ENCODE measurements at regions not wholly inside any gene's neighbourhood (a gene's known extent, or its start where the extent isn't known, plus 50 kb on each side); places are given as distances from the start of the nearest gene placed in this dataset.

GRCh38 chr6:164424489-164424888 lies 884.9 kb downstream of the C6orf118 start:
- no peak for TF ChIP-seq CTCF (IDR thresholded peaks at IDR 0.05; ENCODE audit: low read length, missing control alignments)
- H3K4me3 ChIP-seq (replicated peaks; ENCODE audit: low read depth, low read length) = no peak overlapping the region
- no peak for DNase-seq (ENCODE audit: low read depth)

- no peak for TF ChIP-seq CTCF (IDR thresholded peaks at IDR 0.05; ENCODE audit: low read length, missing control alignments)
- no peak for DNase-seq (ENCODE audit: low read depth)
- no peak overlapping the region for H3K4me3 ChIP-seq (replicated peaks; ENCODE audit: low read depth, low read length)
Measured at GRCh38 chr6:164419099-164419498, 890.3 kb downstream of the C6orf118 start.

GRCh38 chr6:164418262-164418588 lies 891.2 kb downstream of the C6orf118 start:
- DNase-seq (ENCODE audit: low read depth) = no peak
- TF ChIP-seq CTCF (IDR thresholded peaks at IDR 0.05; ENCODE audit: low read length, missing control alignments) = no peak
- no peak overlapping the region for H3K4me3 ChIP-seq (replicated peaks; ENCODE audit: low read depth, low read length)

GRCh38 chr6:164417537-164418261 lies 891.7 kb downstream of the C6orf118 start:
- no peak for TF ChIP-seq CTCF (IDR thresholded peaks at IDR 0.05; ENCODE audit: low read length, missing control alignments)
- no peak overlapping the region for H3K4me3 ChIP-seq (replicated peaks; ENCODE audit: low read depth, low read length)
- DNase-seq (ENCODE audit: low read depth) = no peak

GRCh38 chr6:164415832-164416563 lies 893.4 kb downstream of the C6orf118 start:
- TF ChIP-seq CTCF (IDR thresholded peaks at IDR 0.05; ENCODE audit: low read length, missing control alignments) = no peak
- peak; percentile 28 for DNase-seq (ENCODE audit: low read depth)

GRCh38 chr6:164414695-164415094 lies 894.7 kb downstream of the C6orf118 start:
- no peak for DNase-seq (ENCODE audit: low read depth)
- H3K4me3 ChIP-seq (replicated peaks; ENCODE audit: low read depth, low read length) = no peak overlapping the region
- TF ChIP-seq CTCF (IDR thresholded peaks at IDR 0.05; ENCODE audit: low read length, missing control alignments) = no peak

More at GRCh38 chr6:164415832-164416563, 893.4 kb downstream of the C6orf118 start:
- peak overlapping the region; percentile 38 for H3K4me3 ChIP-seq (replicated peaks; ENCODE audit: low read depth, low read length)
